ENCODE measurements at regions not wholly inside any gene's neighbourhood (a gene's known extent, or its start where the extent isn't known, plus 50 kb on each side); places are given as distances from the start of the nearest gene placed in this dataset.
A peak's percentile ranks its signal among the peaks of the same experiment; 100 is the strongest.

DNA sequence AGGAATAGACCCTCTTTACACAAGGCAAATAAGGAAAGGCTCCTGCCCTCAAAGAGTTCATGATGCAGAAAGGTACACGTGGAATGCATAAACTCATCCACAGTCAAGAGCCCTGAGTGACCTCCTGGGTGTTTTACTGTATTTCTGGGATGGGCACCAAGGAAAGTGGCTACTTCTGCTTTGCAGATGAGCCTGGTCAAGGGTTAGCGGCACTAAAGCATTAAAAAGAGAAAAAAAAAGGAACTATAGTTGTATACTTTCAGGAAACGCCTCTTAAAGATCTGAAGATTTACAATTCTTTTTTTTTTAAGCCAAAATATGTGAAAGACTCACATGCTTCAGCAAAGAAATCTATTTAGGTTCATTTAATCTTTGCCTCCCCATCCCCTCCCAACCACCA lies 366.2 kb upstream of the PDE4D start:
- DNase-seq = no peak

DNA sequence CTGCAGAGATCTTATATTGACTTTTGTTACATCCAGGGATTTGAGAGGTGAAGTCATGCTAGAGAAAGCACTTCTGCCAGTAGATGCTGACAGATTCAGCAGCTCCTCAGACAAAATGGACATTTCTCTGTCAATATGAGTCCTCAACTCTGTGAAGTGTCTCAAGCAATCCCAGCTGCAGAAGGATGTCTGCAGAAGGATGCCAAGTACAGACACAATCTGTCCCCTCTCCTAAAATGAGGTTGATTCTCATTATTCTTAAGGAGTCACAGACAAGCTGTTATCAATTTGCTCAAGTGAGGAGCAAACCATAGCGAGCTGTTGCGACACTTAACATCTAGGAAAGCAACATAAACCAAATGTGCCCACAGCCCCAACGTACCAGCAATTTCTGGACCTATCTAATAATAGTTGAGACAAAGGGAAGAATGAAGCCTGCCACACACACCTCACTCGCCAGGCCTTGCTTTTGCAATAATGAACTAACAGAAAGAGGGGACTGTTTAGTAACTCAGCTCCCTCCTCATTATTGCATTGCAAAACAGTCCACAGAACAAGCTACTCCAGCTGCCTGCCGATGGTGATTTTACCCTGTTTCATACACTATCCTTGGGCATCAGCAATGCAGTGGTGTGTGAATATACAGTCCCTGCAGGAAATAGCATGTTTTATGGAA lies 364.2 kb upstream of the PDE4D start:
- DNase-seq = no peak

DNA sequence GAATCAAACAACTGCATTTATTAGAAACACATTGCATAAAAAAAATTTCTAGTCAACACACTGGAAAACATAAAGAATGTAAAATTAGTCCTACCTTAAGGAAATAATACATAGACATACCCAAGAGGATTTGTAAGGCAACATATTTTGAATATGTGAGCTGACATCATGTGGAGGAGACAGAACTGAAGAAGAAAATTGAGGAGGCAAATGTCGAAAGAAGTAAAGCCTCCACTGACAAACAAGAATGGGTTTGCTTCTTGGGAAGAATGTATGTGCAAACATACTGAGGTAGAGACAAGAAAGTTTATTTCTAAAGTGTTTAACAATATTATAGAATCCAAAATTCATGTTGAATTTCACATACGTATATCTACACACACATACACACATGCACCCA lies 363.0 kb upstream of the PDE4D start:
- DNase-seq = no peak

DNA sequence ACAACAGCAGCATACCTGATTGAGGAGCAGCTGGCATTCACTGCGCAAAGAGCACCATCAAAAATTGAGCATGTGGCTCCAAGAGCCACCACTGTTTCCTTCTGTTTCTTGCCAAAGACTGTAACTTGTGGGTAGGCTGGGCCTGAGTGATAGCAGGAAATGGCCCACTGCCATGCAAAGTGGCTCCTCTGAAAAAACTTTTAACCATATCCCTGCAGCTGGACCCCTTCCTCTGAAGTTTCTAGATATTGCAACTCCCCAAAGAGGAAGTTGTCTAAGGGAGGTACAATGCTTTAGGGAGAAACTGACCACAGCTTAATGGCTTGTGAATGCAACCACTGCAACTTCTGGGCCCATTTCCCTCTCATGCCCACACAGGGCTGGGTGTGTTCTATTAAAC lies 355.4 kb upstream of the PDE4D start:
- DNase-seq = peak; percentile 9

DNA sequence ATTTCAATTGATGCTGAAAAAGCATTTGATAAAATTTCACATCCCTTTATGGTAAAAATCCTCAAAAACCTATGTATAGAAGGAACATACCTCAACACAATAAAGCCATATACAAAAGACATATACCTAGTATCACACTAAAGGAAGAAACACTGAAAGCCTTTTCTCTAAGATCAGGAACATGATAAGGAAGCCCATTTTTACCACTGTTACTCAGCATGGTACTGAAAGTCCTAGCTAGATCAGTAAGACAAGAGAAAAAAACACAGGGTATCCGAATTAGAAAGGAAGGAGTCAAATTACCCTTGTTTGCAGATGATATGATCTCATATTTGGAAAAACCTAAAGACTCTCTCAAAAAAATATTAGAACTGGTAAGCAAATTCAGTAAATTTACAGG lies 350.2 kb upstream of the PDE4D start:
- no peak for DNase-seq

DNA sequence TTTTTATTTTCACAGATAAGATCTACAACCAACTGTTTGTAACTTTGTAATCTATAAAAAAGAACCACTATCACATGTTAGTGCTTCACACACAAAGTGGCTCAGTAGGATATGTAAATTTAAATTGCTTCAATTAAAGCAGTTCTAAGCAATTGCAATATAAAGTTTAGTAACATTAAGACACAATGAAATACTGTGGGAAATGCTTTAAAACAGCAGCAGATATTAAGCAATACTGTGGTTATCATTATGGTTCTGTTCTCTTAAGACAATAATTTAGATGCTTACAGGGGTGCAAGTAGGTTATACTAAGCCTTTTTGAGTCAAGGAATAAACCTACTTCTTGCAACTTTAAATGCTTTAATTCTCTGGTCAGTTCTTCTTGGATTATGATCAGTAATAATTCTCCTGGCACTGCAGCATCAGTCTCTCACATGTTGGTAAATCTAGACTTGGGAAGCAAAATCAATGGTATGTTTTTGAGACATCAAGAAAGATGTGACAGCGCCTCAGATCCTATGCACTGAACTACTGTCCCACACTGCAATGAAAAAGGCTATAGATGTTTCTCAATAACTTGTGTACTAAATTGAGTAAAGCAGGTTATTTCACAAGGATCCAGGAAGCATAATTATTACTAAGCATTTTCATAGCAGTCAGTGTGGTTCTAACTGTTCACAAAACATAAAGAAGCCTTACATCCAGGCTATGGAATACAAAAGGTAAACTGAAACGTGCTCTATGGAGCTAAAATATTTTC lies 338.7 kb upstream of the PDE4D start:
- no peak for DNase-seq

DNA sequence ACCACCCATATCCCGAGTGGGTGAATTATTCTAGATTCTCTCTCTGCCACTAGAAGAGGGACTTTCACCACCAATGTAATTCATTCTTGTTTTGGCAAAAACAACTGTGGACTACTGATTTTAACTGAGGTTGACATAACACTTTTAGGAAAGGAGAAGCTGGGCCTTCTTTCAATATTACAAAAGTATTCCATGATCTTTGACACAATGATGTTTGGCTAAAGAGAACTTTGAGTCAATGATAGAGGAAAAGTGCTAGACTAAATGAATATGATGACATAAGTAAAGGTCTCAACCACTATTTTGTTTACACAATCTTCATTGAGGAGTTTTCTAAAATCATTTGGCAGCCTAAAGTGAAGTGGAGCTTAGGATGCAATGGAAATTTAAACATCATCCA lies 336.9 kb upstream of the PDE4D start:
- no peak for DNase-seq

DNA sequence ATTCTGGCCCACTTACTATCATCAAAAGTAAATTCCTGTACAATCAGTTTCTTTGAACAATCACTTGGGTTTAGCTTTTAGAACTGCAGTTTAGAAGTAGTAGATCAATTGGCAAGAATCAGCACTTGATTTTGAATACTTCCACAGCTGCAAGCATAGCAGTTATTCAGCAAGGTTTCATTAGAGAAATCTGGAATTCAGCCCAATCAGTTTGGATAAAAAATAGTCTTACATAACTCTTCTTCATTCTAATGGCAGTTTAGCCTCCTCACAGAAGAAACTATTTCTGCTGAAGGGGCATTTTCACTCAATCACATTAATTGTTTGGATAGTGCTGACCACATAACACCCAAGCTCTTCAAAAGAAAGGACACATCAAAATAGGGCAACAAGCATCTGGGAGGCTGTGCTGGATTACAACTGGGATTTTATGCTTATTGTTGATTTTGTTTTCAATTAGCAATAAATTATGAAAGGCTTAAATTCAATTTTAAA lies 336.2 kb upstream of the PDE4D start:
- DNase-seq = no peak

DNA sequence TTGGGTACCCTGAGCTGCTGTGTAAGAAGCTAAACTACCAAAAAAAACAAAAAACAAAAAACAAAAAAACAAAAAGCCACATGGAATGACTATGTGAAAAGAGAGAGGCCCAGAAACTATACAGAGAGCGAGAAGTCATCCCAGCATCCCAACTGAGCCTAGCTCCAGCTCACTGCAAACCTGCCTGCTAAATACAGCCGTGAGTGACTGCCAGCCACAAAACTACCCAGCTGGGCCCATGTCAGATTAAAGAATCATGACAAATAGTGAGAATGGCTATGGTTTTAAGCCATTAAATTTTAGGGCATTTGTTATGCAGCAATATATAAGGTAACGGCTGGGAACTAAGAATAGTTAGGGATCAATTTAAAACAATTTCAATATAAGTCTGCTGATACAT lies 335.1 kb upstream of the PDE4D start:
- DNase-seq = no peak

DNA sequence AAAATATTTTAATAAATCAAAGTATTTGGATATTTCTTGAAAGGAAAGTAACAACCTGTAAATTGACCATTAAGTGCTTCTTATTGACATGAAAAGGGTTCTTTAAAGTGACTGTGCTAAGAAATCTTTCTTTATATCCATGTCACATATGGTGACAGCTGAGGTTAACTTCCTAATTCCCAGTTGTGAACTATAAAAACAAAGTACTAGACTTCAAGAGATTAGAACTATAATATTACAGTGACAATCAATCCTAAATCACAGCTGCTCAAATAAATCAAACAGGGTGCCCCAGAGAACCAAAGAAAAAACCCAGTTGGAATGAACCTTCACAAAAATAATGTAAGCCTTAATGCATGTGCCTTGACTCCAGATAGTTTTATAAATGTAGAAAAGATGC lies 332.6 kb upstream of the PDE4D start:
- DNase-seq = peak; percentile 11

DNA sequence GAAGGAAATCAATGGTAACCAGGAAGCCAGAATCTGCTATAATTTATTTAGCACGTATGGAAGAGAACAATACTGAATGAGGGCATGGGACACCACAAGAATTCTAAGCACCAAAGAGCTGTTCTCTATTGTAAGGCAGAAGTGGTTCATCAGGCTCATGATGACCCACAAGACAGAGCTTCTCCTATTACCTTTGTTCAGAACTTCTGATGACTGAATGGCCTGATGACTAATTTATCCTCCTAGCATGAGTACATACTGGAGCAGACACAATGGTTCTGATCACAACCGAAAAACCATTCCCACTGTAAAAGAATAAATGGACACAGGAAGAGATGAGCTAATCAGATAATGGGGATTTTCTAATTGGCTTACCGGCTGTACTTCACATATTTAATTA lies 329.8 kb upstream of the PDE4D start:
- DNase-seq = no peak

DNA sequence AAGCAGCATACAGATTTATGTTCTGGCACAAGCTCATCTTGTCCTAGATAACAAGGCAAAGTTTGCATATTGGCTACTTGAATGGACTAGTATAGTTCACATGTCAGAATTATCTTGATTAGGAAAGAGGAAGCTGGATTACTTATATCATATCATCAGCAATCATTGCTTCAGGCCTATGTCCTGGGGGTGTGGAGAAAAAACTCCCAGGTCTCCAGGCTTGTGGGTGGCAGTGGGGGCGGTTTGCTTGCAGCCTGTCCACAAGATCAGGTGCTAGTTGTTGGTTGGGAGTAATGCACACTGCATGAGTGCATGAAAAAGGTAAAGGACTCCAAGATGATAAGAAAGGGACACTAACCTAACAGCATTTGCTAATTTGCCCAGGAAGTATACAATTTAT lies 326.4 kb upstream of the PDE4D start:
- DNase-seq = no peak

DNA sequence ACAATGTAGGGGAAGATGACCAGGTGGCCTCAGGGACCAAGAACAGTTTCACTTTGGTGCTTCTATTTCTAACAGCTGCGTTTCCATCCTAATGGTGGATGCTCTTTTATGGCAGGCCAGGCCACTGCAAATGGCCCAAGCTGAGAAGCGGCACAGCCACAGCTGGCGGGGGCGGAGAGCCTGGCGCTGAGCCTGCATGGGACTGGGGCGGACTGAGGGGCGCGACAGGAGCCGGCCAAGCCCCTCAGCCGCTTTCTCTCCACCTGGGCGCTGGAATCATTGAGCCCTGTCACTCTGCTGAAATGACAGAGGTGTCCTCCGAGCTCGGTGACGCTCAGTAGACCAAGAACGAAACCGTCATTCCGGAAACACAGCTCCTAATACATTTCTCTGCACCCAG lies 317.3 kb upstream of the PDE4D start:
- DNase-seq = no peak

DNA sequence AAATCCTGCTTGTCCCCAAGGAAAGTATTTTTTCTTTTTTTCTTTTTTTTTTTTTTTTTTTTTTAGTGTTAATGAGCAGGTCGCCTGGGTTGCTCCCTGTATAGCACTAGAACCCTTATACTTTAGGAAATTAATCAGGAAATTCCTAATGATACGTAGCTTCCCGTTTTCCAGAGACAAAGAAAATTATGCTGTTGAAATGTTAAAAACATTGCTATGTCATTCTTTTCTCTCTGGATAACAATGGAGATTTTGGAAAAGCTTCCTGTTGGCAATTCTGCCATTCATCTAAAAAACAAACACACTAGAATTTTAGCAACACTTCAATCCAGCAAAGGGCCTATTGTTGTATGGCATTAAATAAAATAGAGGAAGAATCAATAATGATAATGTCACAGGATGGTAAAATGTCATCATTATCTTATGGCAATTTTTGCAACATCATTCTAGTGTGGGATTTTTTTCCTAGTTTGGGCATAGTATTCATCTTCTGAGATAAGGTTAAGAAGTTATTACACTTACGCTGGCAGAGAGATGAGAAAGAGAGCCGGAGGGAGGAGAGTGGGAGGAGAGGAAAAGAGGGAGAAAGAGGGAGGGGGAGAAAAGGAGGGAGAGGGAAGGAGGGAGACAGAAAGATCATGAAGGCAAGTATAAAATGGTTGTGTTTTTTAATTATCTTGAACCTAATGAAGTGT lies 315.8 kb upstream of the PDE4D start:
- no peak for DNase-seq

DNA sequence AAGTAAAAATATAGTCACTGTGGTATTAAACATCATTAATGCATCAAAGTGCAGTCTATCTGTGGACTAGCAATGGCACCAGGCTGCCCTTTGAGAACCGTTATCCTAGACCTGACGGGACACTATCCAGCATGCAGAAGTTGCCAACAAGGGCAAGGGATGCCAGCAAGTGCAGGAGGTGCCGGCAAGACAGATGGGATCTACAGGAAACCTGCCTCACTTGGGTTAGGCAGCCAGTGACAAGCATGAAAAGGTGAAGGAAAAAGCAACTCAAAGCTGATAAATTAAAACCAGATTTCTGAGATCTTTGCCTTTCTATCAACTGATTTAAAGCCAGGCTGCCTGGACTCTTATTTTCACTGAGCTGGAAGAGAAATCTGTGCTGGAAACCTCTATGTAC lies 315.2 kb upstream of the PDE4D start:
- no peak for DNase-seq

DNA sequence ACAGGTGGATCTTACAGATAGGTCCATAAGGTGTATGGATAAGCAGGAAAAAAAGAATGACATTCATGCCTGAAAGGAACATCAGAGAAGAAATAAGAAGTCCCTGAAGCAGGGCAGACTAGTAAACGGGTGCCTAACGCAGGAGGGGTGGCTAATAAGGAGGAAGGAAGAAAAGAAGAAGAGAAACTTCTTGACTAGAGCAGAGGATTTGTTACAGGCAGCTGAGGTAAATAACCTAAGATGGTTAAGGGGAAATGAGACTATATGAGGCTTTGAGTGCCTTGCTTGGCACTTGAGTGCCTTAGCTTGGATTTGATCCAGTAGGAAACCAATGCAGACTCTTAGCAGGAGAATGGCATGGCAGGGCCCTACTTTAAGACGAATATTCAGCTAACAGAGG lies 313.5 kb upstream of the PDE4D start:
- DNase-seq = peak; percentile 5

DNA sequence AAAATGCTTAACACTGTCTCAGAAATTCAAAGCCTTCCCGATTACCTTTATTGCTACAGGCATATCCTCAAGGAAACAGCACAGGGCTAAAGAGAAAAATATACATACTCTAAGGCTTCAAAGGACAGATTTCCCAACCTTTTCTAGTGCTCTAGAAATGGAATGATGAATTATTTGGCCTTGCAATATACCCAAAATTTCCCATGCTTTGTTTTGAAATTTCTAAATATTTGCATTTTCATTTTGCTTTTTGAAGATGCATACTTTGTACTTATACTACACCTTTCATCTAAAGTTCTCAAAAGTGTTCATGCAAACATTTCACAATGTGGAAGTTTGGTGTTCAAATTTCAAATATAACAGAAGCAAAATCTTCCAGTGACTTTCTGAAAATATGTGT lies 312.7 kb upstream of the PDE4D start:
- DNase-seq = no peak

DNA sequence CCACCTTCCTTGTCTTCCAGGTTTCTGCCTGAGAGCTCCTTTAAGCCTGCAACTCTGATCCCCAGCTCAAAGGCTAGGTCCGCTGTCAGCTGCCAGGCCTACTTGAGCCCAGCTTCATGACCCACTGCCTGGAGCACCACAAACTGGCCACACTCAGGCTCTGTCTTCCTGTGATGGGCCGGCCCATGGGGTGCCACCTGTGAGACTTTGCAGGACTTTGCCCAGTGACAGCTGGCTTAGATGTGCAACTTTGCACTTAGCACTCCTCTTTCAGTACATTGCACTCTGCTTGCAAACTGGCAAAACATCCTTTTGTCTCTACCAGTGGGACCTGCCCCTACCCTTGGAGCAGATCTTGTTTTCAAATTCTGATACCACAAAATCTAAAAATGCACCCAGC lies 311.5 kb upstream of the PDE4D start:
- no peak for DNase-seq

DNA sequence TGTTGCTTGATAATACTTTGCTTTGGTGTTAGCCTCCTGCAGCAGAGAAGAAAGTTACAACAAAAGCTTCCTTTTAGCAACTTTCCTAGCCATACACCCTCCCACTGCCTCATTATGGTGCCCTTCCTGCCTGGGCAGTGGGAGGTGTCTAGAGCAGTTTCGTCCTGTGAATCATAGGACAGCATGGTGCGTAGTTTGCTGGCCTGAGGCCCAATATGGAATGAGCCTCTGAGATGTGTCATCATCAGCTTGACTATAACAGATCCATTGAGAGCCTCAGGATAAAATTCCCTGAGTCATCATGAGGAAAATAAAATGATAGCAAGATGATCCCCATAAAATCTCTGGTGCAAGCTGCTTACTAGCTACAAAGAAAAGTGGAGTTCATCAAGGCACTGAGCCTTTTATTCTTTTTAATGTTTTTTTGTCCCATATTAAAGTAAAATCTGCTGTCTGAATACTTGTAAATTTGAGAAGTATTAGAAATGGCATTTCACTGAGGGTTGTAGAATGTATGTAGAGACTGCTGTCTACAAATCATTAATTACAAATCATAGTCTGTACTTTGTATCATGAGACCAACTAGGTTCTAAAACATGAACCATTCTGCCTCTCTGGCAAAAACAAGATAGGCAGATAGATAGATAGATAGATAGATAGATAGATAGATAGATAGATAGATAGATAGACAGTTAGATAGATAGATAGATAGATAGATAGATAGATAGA lies 303.0 kb upstream of the PDE4D start:
- peak; percentile 9 for DNase-seq

DNA sequence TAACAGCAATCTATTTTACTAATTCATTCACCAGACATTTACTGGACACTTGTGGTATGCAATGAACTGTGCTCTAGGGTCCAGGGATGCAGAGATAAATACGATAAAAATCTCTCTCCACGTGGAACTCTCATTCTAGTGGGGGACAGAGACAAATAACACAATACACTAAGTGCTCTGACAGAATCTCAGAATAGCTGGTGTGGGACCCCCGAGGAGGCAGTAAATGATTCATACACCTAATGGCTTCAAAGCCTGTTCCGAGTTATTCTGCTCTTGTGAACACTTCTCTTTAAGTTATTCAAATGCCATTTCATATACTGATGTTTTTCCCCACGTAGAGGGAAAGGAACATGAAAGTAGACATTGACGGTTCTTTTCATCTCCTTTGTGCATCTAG lies 302.0 kb upstream of the PDE4D start:
- no peak for DNase-seq

DNA sequence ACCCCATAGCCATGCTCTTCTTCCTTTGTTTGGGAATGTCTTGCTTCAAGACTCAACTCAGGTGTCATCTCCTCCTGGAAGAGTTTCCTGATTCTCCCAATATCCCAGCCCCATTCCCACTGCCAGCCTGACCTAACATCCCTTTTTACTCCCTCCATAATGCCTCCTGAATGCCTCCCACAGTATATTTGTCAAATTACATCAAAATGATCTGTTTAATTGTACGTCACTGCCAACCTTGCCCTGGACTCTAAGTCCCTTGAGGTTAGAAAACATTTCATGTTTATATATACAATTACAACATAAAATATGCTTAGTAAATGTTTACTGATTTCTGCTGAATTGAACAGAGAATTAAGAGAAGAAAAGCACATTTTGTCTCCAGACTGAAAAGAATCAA lies 301.6 kb upstream of the PDE4D start:
- no peak for DNase-seq

DNA sequence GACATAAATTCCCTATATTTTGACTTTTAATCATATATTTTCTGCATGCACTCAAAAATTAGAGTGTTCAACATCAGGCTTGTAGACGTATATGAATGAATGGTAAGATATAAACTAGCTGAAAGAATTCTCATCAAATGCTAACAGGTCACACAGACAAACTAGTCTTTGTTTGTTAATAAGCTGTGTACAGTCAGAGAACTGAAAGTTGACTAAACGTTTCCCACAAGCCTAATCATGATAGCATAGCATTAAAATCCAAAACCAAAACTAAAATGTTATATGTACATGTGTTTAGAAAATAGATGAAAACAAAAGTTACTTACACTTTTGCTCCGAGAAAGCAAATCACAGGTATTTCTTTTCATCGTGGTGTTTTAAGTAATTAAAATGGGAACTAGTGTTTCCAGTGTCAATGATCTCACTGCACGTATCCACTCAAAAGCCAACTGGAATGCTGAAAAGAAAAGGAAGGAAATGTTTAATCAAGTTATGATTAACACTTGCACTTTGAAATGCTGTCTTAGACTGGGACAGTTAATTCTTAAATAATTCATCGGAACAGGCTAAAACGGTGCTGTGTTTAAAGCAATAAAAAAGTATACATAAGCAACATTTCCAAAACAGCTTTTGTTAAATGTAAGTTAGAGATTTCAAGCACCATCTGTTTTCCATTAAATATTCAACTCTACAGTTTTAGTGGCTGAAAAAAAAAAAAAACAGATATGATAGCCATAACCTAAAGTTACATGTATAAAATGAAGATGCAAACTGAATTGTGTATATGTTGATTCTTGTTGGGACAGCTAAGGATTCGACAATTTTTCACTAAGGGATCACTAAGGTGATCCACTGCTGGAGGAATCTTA lies 291.9 kb upstream of the PDE4D start:
- DNase-seq = peak; percentile 31
